Astrocyte (in vitro differentiated cells and primary cell): ENCODE measurements at regions not wholly inside any gene's neighbourhood (a gene's known extent, or its start where the extent isn't known, plus 50 kb on each side); places are given as distances from the start of the nearest gene placed in this dataset.

Experiments
- DNase-seq: peaks from one replicate; pipeline ENCODE4 v3.0.0-alpha.2; 2010; ENCODE audit warnings: low read depth
- FAIRE-seq: peaks from 2 replicates; lab custom pipeline; 2011; peaks lifted over from hg19 to GRCh38; lab: Jason Lieb, UNC
- H2AFZ ChIP-seq: 2 replicates; pipeline ENCODE4 v1.6.0; 2012; ENCODE audit warnings: low read depth, low read length, inconsistent platforms
- H3K27ac ChIP-seq: 2 replicates; pipeline ENCODE4 v1.5.1; 2011; ENCODE audit warnings: low read depth, low read length, inconsistent platforms
- H3K27me3 ChIP-seq: 2 replicates; pipeline ENCODE4 v1.6.0; 2011; ENCODE audit warnings: low read length, inconsistent platforms; ENCODE audit not compliant: insufficient read depth
- H3K36me3 ChIP-seq: 2 replicates; pipeline ENCODE4 v1.5.1; 2011; ENCODE audit warnings: low read length, inconsistent platforms; ENCODE audit not compliant: insufficient read depth
- H3K4me1 ChIP-seq: 2 replicates; pipeline ENCODE4 v1.5.1; 2011; ENCODE audit warnings: low read length, inconsistent platforms; ENCODE audit not compliant: insufficient read depth
- H3K4me2 ChIP-seq: 2 replicates; pipeline ENCODE4 v1.6.0; 2012; ENCODE audit warnings: low read length, inconsistent platforms
- H3K4me3 ChIP-seq: 2 replicates; pipeline ENCODE4 v1.5.1; 2011; ENCODE audit warnings: low read depth, mild to moderate bottlenecking, low read length, inconsistent platforms; ENCODE audit not compliant: insufficient read depth
- H3K79me2 ChIP-seq: 2 replicates; pipeline ENCODE4 v1.6.0; 2012; ENCODE audit warnings: mild to moderate bottlenecking, low read length, inconsistent platforms; ENCODE audit not compliant: insufficient read depth
- H3K9ac ChIP-seq: 2 replicates; pipeline ENCODE4 v1.6.0; 2012; ENCODE audit warnings: mild to moderate bottlenecking, low read length, inconsistent platforms
- H3K9me3 ChIP-seq: 2 replicates; pipeline ENCODE4 v1.5.1; 2012; ENCODE audit warnings: low read depth, mild to moderate bottlenecking, low read length, inconsistent platforms; ENCODE audit not compliant: insufficient read depth
- H4K20me1 ChIP-seq: 2 replicates; pipeline ENCODE4 v1.6.0; 2012; ENCODE audit warnings: low read length, inconsistent platforms; ENCODE audit not compliant: insufficient read depth
- H3K27ac Mint-ChIP-seq: one replicate; pipeline ENCODE4 v1.8.0; 2021; ENCODE audit warnings: mild to moderate bottlenecking, mixed read lengths; ENCODE audit not compliant: unreplicated experiment
- H3K27me3 Mint-ChIP-seq: one replicate; pipeline ENCODE4 v1.8.0; 2021; ENCODE audit warnings: low read depth, mixed read lengths; ENCODE audit not compliant: unreplicated experiment
- H3K36me3 Mint-ChIP-seq: one replicate; pipeline ENCODE4 v1.8.0; 2021; ENCODE audit warnings: low read depth, mixed read lengths; ENCODE audit not compliant: unreplicated experiment
- H3K4me1 Mint-ChIP-seq: one replicate; pipeline ENCODE4 v1.8.0; 2021; ENCODE audit warnings: low read depth, mixed read lengths; ENCODE audit not compliant: unreplicated experiment
- H3K4me3 Mint-ChIP-seq: one replicate; pipeline ENCODE4 v1.8.0; 2021; ENCODE audit warnings: mild to moderate bottlenecking, moderate library complexity, mixed read lengths; ENCODE audit not compliant: unreplicated experiment
- H3K9me3 Mint-ChIP-seq: one replicate; pipeline ENCODE4 v1.8.0; 2021; ENCODE audit warnings: mild to moderate bottlenecking, mixed read lengths; ENCODE audit not compliant: unreplicated experiment
- EZH2 ChIP-seq: IDR thresholded peaks from 2 replicates; pipeline ENCODE4 v1.6.1; 2012; ENCODE audit warnings: mild to moderate bottlenecking, low read length, inconsistent platforms; ENCODE audit not compliant: insufficient read depth
- TF ChIP-seq, protein P1 (sequence below): IDR thresholded peaks from 2 replicates; pipeline ENCODE4 v1.5.1; 2011; ENCODE audit warnings: low read depth, mild to moderate bottlenecking, inconsistent platforms, low read length, moderate library complexity; ENCODE audit not compliant: insufficient read depth

DNA sequence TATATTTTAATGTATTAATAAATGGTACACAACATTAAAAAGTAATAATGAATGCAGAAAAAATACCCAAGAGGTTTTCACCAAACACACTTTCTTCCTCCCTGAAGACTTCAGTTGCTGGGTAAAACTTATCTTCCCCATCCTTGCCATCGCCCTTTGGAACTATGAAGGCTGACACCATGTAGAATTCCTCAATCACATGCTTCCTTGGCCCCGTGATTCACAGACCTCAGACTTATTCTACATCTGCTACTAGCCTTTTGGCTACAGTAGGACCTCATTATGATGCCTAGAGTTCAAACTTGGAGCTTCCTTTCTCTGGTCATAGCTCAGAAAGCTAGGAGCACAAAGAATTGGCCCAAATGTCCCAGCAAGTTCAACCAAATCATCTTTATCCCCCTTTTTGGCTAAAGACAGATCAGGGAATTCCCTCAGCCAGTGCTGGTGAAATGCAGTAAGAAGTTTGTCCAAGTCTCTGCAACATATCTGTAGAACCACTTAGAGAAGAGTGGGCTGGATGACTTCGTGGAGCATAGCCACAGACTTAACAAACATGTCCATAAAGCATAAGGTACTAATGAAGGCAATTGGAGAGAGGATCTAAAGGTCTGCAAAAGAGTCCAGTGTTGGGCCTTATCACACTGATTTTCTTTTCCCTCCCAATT, 253.5 kb downstream of the SEC61B start:
- Histone ChIP-seq H4K20me1 (no peaks in the 10 kb centered on the region), H3K36me3 (no peaks in the 10 kb centered on the region), H3K9me3 (no peaks in the 10 kb centered on the region), H3K9ac (no peak overlapping the region), H3K79me2 (no peaks in the 10 kb centered on the region), H2AFZ (no peak overlapping the region), H3K4me3 (no peak overlapping the region), H3K27ac (no peak overlapping the region), H3K4me1 (no peaks in the 10 kb centered on the region), H3K4me2 (no peak overlapping the region), H3K27me3 (no peaks in the 10 kb centered on the region)
- Mint-ChIP-seq H3K9me3 (no peaks in the 10 kb centered on the region), H3K36me3 (no peaks in the 10 kb centered on the region), H3K27ac (no peak overlapping the region), H3K4me3 (no peak overlapping the region), H3K4me1 (no peaks in the 10 kb centered on the region), H3K27me3 (peaks cover 9% of the 10 kb centered on the region)
- no peak for FAIRE-seq
- no peak for TF ChIP-seq EZH2
- TF ChIP-seq, protein P1, sequence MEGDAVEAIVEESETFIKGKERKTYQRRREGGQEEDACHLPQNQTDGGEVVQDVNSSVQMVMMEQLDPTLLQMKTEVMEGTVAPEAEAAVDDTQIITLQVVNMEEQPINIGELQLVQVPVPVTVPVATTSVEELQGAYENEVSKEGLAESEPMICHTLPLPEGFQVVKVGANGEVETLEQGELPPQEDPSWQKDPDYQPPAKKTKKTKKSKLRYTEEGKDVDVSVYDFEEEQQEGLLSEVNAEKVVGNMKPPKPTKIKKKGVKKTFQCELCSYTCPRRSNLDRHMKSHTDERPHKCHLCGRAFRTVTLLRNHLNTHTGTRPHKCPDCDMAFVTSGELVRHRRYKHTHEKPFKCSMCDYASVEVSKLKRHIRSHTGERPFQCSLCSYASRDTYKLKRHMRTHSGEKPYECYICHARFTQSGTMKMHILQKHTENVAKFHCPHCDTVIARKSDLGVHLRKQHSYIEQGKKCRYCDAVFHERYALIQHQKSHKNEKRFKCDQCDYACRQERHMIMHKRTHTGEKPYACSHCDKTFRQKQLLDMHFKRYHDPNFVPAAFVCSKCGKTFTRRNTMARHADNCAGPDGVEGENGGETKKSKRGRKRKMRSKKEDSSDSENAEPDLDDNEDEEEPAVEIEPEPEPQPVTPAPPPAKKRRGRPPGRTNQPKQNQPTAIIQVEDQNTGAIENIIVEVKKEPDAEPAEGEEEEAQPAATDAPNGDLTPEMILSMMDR: no peak
- no peak for DNase-seq

DNA sequence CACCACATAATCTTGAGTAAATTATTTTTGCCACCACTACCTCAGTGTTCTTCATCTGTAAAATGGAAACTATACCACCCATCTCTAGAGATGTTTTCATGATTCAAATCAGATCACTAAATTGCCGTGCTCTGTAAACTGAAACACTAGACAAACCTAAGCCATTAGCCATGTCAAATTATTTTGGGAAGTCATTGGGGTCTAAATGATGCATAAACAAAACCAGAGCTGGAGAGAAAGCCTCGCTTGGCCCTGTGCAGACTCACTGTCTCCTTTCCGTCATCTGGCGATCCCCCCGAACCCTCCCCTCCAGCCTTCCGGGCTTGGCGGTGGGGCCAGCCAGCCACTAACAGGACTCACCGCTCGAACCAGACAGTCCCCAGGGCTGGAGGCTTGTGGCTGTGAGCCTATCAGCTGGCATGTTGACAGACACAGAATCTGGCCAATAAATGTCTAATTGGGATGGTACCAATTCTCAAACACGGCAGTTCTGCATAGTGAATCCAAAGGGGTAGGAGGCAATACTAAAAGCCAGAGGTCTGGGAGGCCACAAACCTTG, 256.5 kb downstream of the SEC61B start:
- Histone ChIP-seq H3K27ac (no peak overlapping the region), H3K27me3 (no peaks in the 10 kb centered on the region), H3K4me1 (no peaks in the 10 kb centered on the region), H3K4me2 (no peak overlapping the region), H3K9ac (no peak overlapping the region), H3K4me3 (no peak overlapping the region), H3K36me3 (no peaks in the 10 kb centered on the region), H4K20me1 (no peaks in the 10 kb centered on the region), H3K79me2 (no peaks in the 10 kb centered on the region), H2AFZ (no peak overlapping the region), H3K9me3 (no peaks in the 10 kb centered on the region)
- H3K36me3 Mint-ChIP-seq: no peaks in the 10 kb centered on the region
- H3K4me1 Mint-ChIP-seq: no peaks in the 10 kb centered on the region
- no peaks in the 10 kb centered on the region for H3K9me3 Mint-ChIP-seq
- DNase-seq (no peak), FAIRE-seq (no peak)
- TF ChIP-seq, protein P1: no peak
- TF ChIP-seq EZH2: no peak
- peaks cover 6% of the 10 kb centered on the region for H3K27me3 Mint-ChIP-seq
- no peak overlapping the region for H3K27ac Mint-ChIP-seq
- no peak overlapping the region for H3K4me3 Mint-ChIP-seq

DNA sequence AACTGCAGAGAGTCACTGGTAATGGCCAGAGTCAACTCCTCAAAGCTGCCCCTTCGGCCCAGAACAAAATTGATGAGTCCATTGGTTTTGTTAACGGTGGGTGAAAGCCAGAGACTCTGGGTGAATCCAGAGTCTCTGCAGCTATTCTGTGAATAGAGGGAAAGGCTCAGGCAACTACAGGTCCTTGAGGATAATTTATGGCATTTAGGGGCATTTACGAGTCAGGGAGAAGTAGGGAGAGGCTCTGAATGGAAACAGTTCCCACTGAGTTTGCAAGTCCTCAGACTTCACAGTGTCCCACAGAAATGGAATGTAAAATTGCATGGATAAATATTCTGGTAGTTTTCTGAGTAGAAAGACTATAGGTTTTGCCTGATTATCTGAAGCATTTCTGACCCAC, 257.8 kb downstream of the SEC61B start:
- Mint-ChIP-seq H3K27me3 (peaks cover 6% of the 10 kb centered on the region), H3K36me3 (no peaks in the 10 kb centered on the region), H3K4me3 (no peak overlapping the region), H3K9me3 (no peaks in the 10 kb centered on the region), H3K4me1 (no peaks in the 10 kb centered on the region), H3K27ac (no peak overlapping the region)
- Histone ChIP-seq H2AFZ (no peak overlapping the region), H3K4me2 (no peak overlapping the region), H3K9me3 (no peaks in the 10 kb centered on the region), H4K20me1 (no peaks in the 10 kb centered on the region), H3K27me3 (no peaks in the 10 kb centered on the region), H3K36me3 (no peaks in the 10 kb centered on the region), H3K27ac (no peak overlapping the region), H3K4me1 (no peaks in the 10 kb centered on the region), H3K4me3 (no peak overlapping the region), H3K9ac (no peak overlapping the region), H3K79me2 (no peaks in the 10 kb centered on the region)
- TF ChIP-seq EZH2: no peak
- TF ChIP-seq, protein P1: no peak
- no peak for DNase-seq
- no peak for FAIRE-seq
